ENCODE measurements at regions not wholly inside any gene's neighbourhood (a gene's known extent, or its start where the extent isn't known, plus 50 kb on each side); places are given as distances from the start of the nearest gene placed in this dataset.

- TF ChIP-seq CHD7 (IDR thresholded peaks at IDR 0.05; ENCODE audit: insufficient replicate concordance, low read length) (no peak), CBX5 (IDR thresholded peaks at IDR 0.05; ENCODE audit: low read depth, low read length) (no peak), KDM4A (IDR thresholded peaks at IDR 0.05; ENCODE audit: low read depth, low read length, severe bottlenecking) (no peak), NANOG (IDR thresholded peaks at IDR 0.05; ENCODE audit: insufficient read depth, low read depth, low read length, poor library complexity, severe bottlenecking) (no peak)
Observed at GRCh38 chr5:2895196-2895595, 143.7 kb upstream of the IRX2 start (continued).
